Naive thymus-derived CD4-positive, alpha-beta T cell (primary cell): ENCODE measurements at regions not wholly inside any gene's neighbourhood (a gene's known extent, or its start where the extent isn't known, plus 50 kb on each side); places are given as distances from the start of the nearest gene placed in this dataset.
"Not testable (repeated sequence)": the region's sequence is repeated elsewhere in the genome, so short reads cannot be mapped to it uniquely, and the experiment has no call there.

Experiments
- ATAC-seq: fragments of 150-1000 bp; cut with Tn5 transposase; 2 replicates; pipeline ENCODE4 v1.10.0; 2021; ENCODE audit warnings: mild to moderate bottlenecking, moderate library complexity
- CTCF ChIA-PET: fragments of 350-600 bp; sonication (Branson Sonifier 250); formaldehyde crosslinking; loops from one replicate; lab custom pipeline; 2021; ENCODE audit warnings: antibody characterized with exemption; lab: Charles Lee
- POLR2A ChIA-PET: fragments of 350-600 bp; sonication (Branson Sonifier 250); formaldehyde crosslinking; loops from one replicate; lab custom pipeline; 2021; ENCODE audit warnings: antibody characterized with exemption, inconsistent platforms; lab: Charles Lee
- DNase-seq, 9 donors: peaks; one replicate each; pipeline versions ENCODE4 v3.0.0 to v3.0.0-alpha.2; 2020 to 2022; ENCODE audit warnings: mixed read lengths in 1 of 9
- H3K27ac ChIP-seq: one replicate; pipeline ENCODE4 v1.7.0; 2013; ENCODE audit warnings: mild to moderate bottlenecking, low read depth, low read length, moderate library complexity
- H3K27me3 ChIP-seq, 2 donors: one replicate each; pipeline ENCODE4 v1.7.0; 2013; ENCODE audit warnings: low read length in 2 of 2, mild to moderate bottlenecking in 2 of 2, moderate library complexity in 2 of 2; ENCODE audit not compliant: control insufficient read depth in 2 of 2, insufficient read depth in 2 of 2
- H3K36me3 ChIP-seq, 3 experiments: 1 replicate in 2 of 3; 2 replicates in 1 of 3; pipeline ENCODE4 v1.7.0; 2013; ENCODE audit warnings: low read length in 3 of 3, mild to moderate bottlenecking in 3 of 3, moderate library complexity in 1 of 3; ENCODE audit not compliant: insufficient read depth in 3 of 3, control insufficient read depth in 2 of 3
- H3K4me1 ChIP-seq, 2 donors: one replicate each; pipeline ENCODE4 v1.7.0; 2013; ENCODE audit warnings: low read length in 2 of 2, mild to moderate bottlenecking in 2 of 2, moderate library complexity in 1 of 2; ENCODE audit not compliant: control insufficient read depth in 2 of 2, insufficient read depth in 2 of 2
- H3K4me3 ChIP-seq: 2 replicates; pipeline ENCODE4 v1.7.0; 2013; ENCODE audit warnings: mild to moderate bottlenecking, low read length
- H3K9me3 ChIP-seq, 3 experiments: 1 replicate in 2 of 3; 2 replicates in 1 of 3; pipeline ENCODE4 v1.7.0; 2013; ENCODE audit warnings: low read length in 3 of 3; ENCODE audit not compliant: control insufficient read depth in 2 of 3
- H3K27ac Mint-ChIP-seq, 9 donors: one replicate each; pipeline ENCODE4 v1.8.0; 2020 to 2022; ENCODE audit warnings: mixed read lengths in 9 of 9, mild to moderate bottlenecking in 8 of 9, moderate library complexity in 5 of 9, inconsistent platforms in 2 of 9
- H3K27me3 Mint-ChIP-seq, 5 donors: one replicate each; pipeline ENCODE4 v1.8.0; 2021 to 2022; ENCODE audit warnings: mixed read lengths in 5 of 5, mild to moderate bottlenecking in 1 of 5
- H3K36me3 Mint-ChIP-seq, 5 donors: one replicate each; pipeline ENCODE4 v1.8.0; 2020 to 2022; ENCODE audit warnings: mixed read lengths in 5 of 5, mild to moderate bottlenecking in 3 of 5, inconsistent platforms in 1 of 5
- H3K4me1 Mint-ChIP-seq, 7 donors: one replicate each; pipeline ENCODE4 v1.8.0; 2020 to 2022; ENCODE audit warnings: mixed read lengths in 7 of 7, mild to moderate bottlenecking in 3 of 7, inconsistent platforms in 1 of 7
- H3K4me3 Mint-ChIP-seq, 10 donors: one replicate each; pipeline ENCODE4 v1.8.0; 2020 to 2022; ENCODE audit warnings: mild to moderate bottlenecking in 10 of 10, mixed read lengths in 10 of 10, moderate library complexity in 6 of 10, inconsistent platforms in 2 of 10
- H3K9me3 Mint-ChIP-seq, 11 donors: one replicate each; pipeline ENCODE4 v1.8.0; 2020 to 2022; ENCODE audit warnings: mixed read lengths in 11 of 11, mild to moderate bottlenecking in 4 of 11, inconsistent platforms in 1 of 11, moderate library complexity in 1 of 11
- intact Hi-C, 2 donors: fragments of 100-400 bp; cut with micrococcal nuclease; formaldehyde crosslinking; loops; one replicate each; pipeline ENCODE4 v1.15.1; 2023

GRCh38 chr11:29093416-29094120 is 923.3 kb downstream of the KCNA4 start:
- ATAC-seq (no peak), DNase-seq (no peak)
- Mint-ChIP-seq H3K9me3 (peaks cover 1 to 28% (median 10%) of the 10 kb centered on the region in 11 donors), H3K27ac (no peak overlapping the region), H3K4me3 (no peak overlapping the region), H3K27me3 (no peaks in the 10 kb centered on the region), H3K4me1 (no peaks in the 10 kb centered on the region), H3K36me3 (no peaks in the 10 kb centered on the region)
- intact Hi-C loops = no loop called here
- no peaks in the 10 kb centered on the region for H3K9me3 ChIP-seq
- H3K27ac ChIP-seq = no peak overlapping the region
- no peaks in the 10 kb centered on the region for H3K4me1 ChIP-seq
- no peaks in the 10 kb centered on the region for H3K27me3 ChIP-seq
- CTCF ChIA-PET = no interaction called here
- POLR2A ChIA-PET = no interaction called here
- no peak overlapping the region for H3K4me3 ChIP-seq
- no peaks in the 10 kb centered on the region for H3K36me3 ChIP-seq

GRCh38 chr11:29087200-29087812 is 929.5 kb downstream of the KCNA4 start:
- Histone ChIP-seq H3K4me1 (no peaks in the 10 kb centered on the region), H3K27ac (no peak overlapping the region), H3K27me3 (no peaks in the 10 kb centered on the region), H3K4me3 (no peak overlapping the region), H3K9me3 (no peaks in the 10 kb centered on the region), H3K36me3 (no peaks in the 10 kb centered on the region)
- Mint-ChIP-seq H3K4me1 (no peaks in the 10 kb centered on the region), H3K27ac (no peak overlapping the region), H3K4me3 (no peak overlapping the region), H3K36me3 (no peaks in the 10 kb centered on the region), H3K9me3 (peaks cover 1 to 34% (median 11%) of the 10 kb centered on the region in 11 donors), H3K27me3 (no peaks in the 10 kb centered on the region)
- POLR2A ChIA-PET = no interaction called here
- DNase-seq (no peak), ATAC-seq (no peak)
- CTCF ChIA-PET = no interaction called here
- intact Hi-C loops = no loop called here

- peaks cover 0 to 5% (median 0%) of the 10 kb centered on the region in 5 donors for H3K36me3 Mint-ChIP-seq
- POLR2A ChIA-PET = no interaction called here
- no peaks in the 10 kb centered on the region for H3K36me3 ChIP-seq
- intact Hi-C loops = loop anchor here in 1 of 2 donors (10.0 kb wide), 1 partner anchor 59 kb away; no protein-coding TSS in a partner anchor
- H3K4me1 ChIP-seq = no peaks in the 10 kb centered on the region
- H3K9me3 Mint-ChIP-seq = peaks cover 6 to 74% (median 29%) of the 10 kb centered on the region in 11 donors
- CTCF ChIA-PET = no interaction called here
- ATAC-seq (no peak), DNase-seq (no peak)
- H3K9me3 ChIP-seq = no peaks in the 10 kb centered on the region
- no peaks in the 10 kb centered on the region for H3K27me3 Mint-ChIP-seq
- no peak overlapping the region for H3K27ac Mint-ChIP-seq
- H3K4me1 Mint-ChIP-seq = no peaks in the 10 kb centered on the region
- no peak overlapping the region for H3K4me3 Mint-ChIP-seq
- H3K27ac ChIP-seq = no peak overlapping the region
- no peaks in the 10 kb centered on the region for H3K27me3 ChIP-seq
- H3K4me3 ChIP-seq = no peak overlapping the region
Observed at GRCh38 chr11:29075726-29076125, 941.1 kb downstream of the KCNA4 start.

GRCh38 chr11:29063630-29064361 is 953.0 kb downstream of the KCNA4 start:
- Histone ChIP-seq H3K27me3 (no peaks in the 10 kb centered on the region), H3K27ac (no peak overlapping the region), H3K4me3 (no peak overlapping the region), H3K9me3 (no peaks in the 10 kb centered on the region), H3K4me1 (no peaks in the 10 kb centered on the region), H3K36me3 (no peaks in the 10 kb centered on the region)
- no peak for DNase-seq
- Mint-ChIP-seq H3K4me3 (no peak overlapping the region), H3K27ac (no peak overlapping the region), H3K4me1 (no peaks in the 10 kb centered on the region), H3K9me3 (peaks cover 1 to 22% (median 8%) of the 10 kb centered on the region in 11 donors), H3K27me3 (no peaks in the 10 kb centered on the region), H3K36me3 (no peaks in the 10 kb centered on the region)
- intact Hi-C loops = no loop called here
- POLR2A ChIA-PET = no interaction called here
- no peak for ATAC-seq
- CTCF ChIA-PET = no interaction called here

GRCh38 chr11:29061452-29061851 is 953.3 kb downstream of the METTL15 start:
- Histone ChIP-seq H3K9me3 (no peaks in the 10 kb centered on the region), H3K36me3 (no peaks in the 10 kb centered on the region), H3K27me3 (no peaks in the 10 kb centered on the region), H3K27ac (no peak overlapping the region), H3K4me1 (no peaks in the 10 kb centered on the region), H3K4me3 (no peak overlapping the region)
- peaks cover 2 to 21% (median 9%) of the 10 kb centered on the region in 11 donors for H3K9me3 Mint-ChIP-seq
- ATAC-seq = no peak
- H3K27me3 Mint-ChIP-seq = no peaks in the 10 kb centered on the region
- DNase-seq = no peak
- intact Hi-C loops = no loop called here
- no peak overlapping the region for H3K4me3 Mint-ChIP-seq
- ChIA-PET CTCF (no interaction called here), POLR2A (no interaction called here)
- no peak overlapping the region for H3K27ac Mint-ChIP-seq
- no peaks in the 10 kb centered on the region for H3K36me3 Mint-ChIP-seq
- H3K4me1 Mint-ChIP-seq = no peaks in the 10 kb centered on the region

- peaks cover 8 to 36% (median 13%) of the 10 kb centered on the region in 11 donors for H3K9me3 Mint-ChIP-seq
- H3K9me3 ChIP-seq, H3K36me3 Mint-ChIP-seq, H3K27ac ChIP-seq, H3K4me1 ChIP-seq, H3K4me1 Mint-ChIP-seq, H3K27me3 ChIP-seq, H3K36me3 ChIP-seq, POLR2A ChIA-PET, H3K27ac Mint-ChIP-seq, H3K4me3 ChIP-seq, intact Hi-C loops, H3K4me3 Mint-ChIP-seq, ATAC-seq, DNase-seq, CTCF ChIA-PET, H3K27me3 Mint-ChIP-seq: not testable (repeated sequence)
Observed at GRCh38 chr11:29056487-29056886, 948.3 kb downstream of the METTL15 start.
